ENCODE measurements at regions not wholly inside any gene's neighbourhood (a gene's known extent, or its start where the extent isn't known, plus 50 kb on each side); places are given as distances from the start of the nearest gene placed in this dataset.
A peak's percentile ranks its signal among the peaks of the same experiment; 100 is the strongest.

DNA sequence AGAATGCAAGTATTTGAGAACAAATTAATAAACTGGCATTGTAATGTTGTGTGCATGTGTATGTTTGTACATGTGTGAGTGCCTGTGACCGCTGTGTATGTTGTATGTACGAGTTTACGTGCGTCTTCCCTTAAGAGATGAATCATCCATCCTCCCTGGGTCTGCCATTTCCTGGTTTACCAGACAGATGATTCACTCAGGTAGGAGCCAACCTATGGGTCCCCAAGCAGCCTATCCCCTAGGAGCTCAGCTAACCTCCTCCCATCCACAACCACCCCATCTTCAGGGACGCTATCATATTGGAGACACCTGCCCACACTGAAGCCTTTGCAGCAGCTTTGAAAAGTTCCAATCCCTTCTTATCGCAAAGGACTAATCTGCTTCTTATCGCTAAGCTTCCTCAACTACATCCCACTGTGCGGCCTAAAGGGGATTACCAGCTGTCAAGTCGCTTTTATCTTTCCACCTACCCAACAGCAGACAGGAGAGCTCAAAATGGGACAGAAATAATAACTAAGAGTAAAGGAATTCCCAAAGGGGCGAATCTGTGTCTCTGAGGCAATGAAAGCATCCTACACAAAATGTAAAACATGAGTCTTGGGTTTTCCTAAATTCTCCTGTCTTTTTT lies 81.5 kb upstream of the TMCC3 start:
- no peaks in the 10 kb centered on the region for H3K27me3 ChIP-seq (ENCODE audit: low read length)
- H3K9ac ChIP-seq (ENCODE audit: low read length) = no peak overlapping the region
- H2AFZ ChIP-seq (ENCODE audit: low read length) = no peak overlapping the region
- no peaks in the 10 kb centered on the region for H3K36me3 ChIP-seq (ENCODE audit: insufficient read depth, low read length)
- peaks cover 7% of the 10 kb centered on the region; the same call in 1 of the 2 replicates for H3K4me1 ChIP-seq (ENCODE audit: low read length)
- H3K79me2 ChIP-seq (ENCODE audit: low read length) = no peaks in the 10 kb centered on the region
- H3K4me3 ChIP-seq (ENCODE audit: low read length) = no peak overlapping the region
- H3K4me2 ChIP-seq (ENCODE audit: low read depth, low read length, poor library complexity, severe bottlenecking) = no peak overlapping the region
- no peaks in the 10 kb centered on the region for H3K9me2 ChIP-seq (replicated peaks; ENCODE audit: insufficient read depth, low read length)
- no peaks in the 10 kb centered on the region for H4K20me1 ChIP-seq (ENCODE audit: insufficient read depth, low read depth, low read length)
- H3K27ac ChIP-seq (ENCODE audit: low read length) = no peak overlapping the region
- H3K9me3 ChIP-seq (ENCODE audit: low read length) = no peaks in the 10 kb centered on the region
- no peak for DNase-seq

DNA sequence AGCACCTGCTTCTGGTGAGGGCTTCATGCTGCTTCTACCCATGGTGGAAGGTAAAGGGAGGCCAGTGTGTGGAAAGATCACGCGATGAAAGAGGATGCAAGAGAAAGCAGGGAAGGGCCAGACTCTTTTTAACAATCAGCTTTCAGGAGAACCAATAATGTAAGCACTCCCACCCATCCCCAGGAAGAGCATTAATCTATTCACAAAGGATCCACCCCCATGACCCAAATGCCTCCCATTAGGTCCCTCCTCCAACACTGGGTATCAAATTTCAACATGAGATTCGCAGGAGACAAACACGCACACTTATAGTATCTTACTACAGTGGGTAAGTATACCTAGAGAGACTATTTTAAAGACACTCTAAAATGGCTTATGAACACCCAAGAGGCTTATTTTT lies 80.5 kb upstream of the TMCC3 start:
- H3K27ac ChIP-seq (ENCODE audit: low read length) = no peak overlapping the region
- H3K36me3 ChIP-seq (ENCODE audit: insufficient read depth, low read length) = no peaks in the 10 kb centered on the region
- no peaks in the 10 kb centered on the region for H3K9me2 ChIP-seq (replicated peaks; ENCODE audit: insufficient read depth, low read length)
- H4K20me1 ChIP-seq (ENCODE audit: insufficient read depth, low read depth, low read length) = no peaks in the 10 kb centered on the region
- no peak overlapping the region for H3K4me2 ChIP-seq (ENCODE audit: low read depth, low read length, poor library complexity, severe bottlenecking)
- no peak overlapping the region for H2AFZ ChIP-seq (ENCODE audit: low read length)
- no peak for DNase-seq
- H3K4me1 ChIP-seq (ENCODE audit: low read length) = peaks cover 7% of the 10 kb centered on the region; the same call in 1 of the 2 replicates
- no peak overlapping the region for H3K4me3 ChIP-seq (ENCODE audit: low read length)
- H3K9ac ChIP-seq (ENCODE audit: low read length) = no peak overlapping the region
- no peaks in the 10 kb centered on the region for H3K79me2 ChIP-seq (ENCODE audit: low read length)
- no peaks in the 10 kb centered on the region for H3K27me3 ChIP-seq (ENCODE audit: low read length)
- H3K9me3 ChIP-seq (ENCODE audit: low read length) = no peaks in the 10 kb centered on the region

DNA sequence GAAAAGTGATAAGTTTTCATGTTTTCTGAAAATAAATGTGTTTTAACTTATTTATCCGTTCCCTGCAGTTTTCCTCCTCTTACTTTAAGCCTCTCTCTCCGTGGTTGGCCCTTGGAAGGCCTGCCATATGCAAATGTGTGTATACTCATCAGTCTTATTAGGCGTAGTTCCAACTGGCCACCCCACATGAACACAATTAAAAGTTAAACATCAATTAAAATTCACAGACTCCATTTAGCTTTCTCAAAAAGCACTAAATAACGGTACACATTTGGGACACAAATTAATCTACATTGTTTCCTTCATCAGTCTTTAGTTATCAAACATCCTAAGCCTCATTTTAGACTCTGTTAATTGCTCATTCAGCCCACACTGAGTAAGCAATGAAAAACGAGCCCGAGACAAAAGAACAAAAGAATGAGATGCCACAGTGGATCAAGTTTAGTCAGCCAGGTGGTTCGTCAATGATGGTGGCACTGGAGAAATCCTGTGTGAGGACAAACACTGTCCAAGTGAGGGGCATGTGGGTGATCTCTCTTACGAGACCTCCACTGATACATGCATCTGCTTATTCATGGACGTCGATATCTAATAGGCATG lies 76.0 kb upstream of the TMCC3 start:
- Histone ChIP-seq H4K20me1 (ENCODE audit: insufficient read depth, low read depth, low read length) (no peaks in the 10 kb centered on the region), H3K9ac (ENCODE audit: low read length) (no peak overlapping the region), H3K4me3 (ENCODE audit: low read length) (no peak overlapping the region), H2AFZ (ENCODE audit: low read length) (no peak overlapping the region), H3K9me2 (replicated peaks; ENCODE audit: insufficient read depth, low read length) (no peaks in the 10 kb centered on the region), H3K27ac (ENCODE audit: low read length) (no peak overlapping the region), H3K36me3 (ENCODE audit: insufficient read depth, low read length) (no peaks in the 10 kb centered on the region), H3K27me3 (ENCODE audit: low read length) (no peaks in the 10 kb centered on the region), H3K4me1 (ENCODE audit: low read length) (peaks cover 26% of the 10 kb centered on the region), H3K9me3 (ENCODE audit: low read length) (no peaks in the 10 kb centered on the region), H3K79me2 (ENCODE audit: low read length) (no peaks in the 10 kb centered on the region), H3K4me2 (ENCODE audit: low read depth, low read length, poor library complexity, severe bottlenecking) (no peak overlapping the region)
- no peak for DNase-seq

DNA sequence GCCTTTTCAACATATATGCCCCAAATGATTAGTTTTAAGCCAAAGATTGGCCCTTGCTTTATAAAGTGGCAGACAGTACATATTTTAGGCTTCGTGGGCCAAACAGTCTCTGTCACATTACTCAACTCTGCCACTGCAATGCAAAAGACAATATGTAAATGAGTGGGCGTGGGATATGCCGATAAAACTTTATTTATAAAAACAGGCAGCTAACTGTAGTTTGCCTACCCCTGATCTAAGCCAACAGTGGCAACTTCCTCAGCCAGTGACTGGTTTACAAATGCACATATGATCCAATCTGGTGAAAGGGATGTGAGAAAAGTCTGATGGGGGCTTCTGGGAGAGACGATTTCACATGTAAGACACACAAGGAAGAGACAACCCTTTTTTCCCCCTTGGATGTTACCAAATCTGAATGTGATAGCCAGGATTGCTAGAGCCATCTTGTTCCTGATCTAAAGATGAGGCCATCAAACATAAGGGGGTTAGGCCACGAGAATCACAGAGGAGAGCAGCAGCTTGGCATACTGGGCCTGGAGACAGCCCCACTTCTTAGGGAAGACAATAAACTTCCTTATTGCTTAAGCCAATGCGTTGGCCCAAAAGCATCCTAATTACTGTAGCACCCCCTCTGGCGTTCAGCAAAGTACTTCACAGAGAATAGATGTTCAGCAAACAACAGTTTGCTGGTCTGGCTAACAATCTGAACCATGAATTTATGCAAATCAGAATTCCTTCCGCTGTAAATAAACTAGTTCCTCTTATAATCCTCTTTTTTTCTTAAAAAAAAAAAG lies 75.2 kb upstream of the TMCC3 start:
- no peaks in the 10 kb centered on the region for H3K9me2 ChIP-seq (replicated peaks; ENCODE audit: insufficient read depth, low read length)
- no peak overlapping the region for H3K9ac ChIP-seq (ENCODE audit: low read length)
- H3K36me3 ChIP-seq (ENCODE audit: insufficient read depth, low read length) = no peaks in the 10 kb centered on the region
- no peaks in the 10 kb centered on the region for H3K27me3 ChIP-seq (ENCODE audit: low read length)
- DNase-seq = peak; percentile 75
- peak overlapping the region; percentile 33; the same call in 1 of the 2 replicates for H2AFZ ChIP-seq (ENCODE audit: low read length)
- no peaks in the 10 kb centered on the region for H3K9me3 ChIP-seq (ENCODE audit: low read length)
- no peaks in the 10 kb centered on the region for H3K79me2 ChIP-seq (ENCODE audit: low read length)
- peak overlapping the region; percentile 14 for H3K4me2 ChIP-seq (ENCODE audit: low read depth, low read length, poor library complexity, severe bottlenecking)
- peaks cover 34% of the 10 kb centered on the region for H3K4me1 ChIP-seq (ENCODE audit: low read length)
- H3K27ac ChIP-seq (ENCODE audit: low read length) = no peak overlapping the region
- no peaks in the 10 kb centered on the region for H4K20me1 ChIP-seq (ENCODE audit: insufficient read depth, low read depth, low read length)
- H3K4me3 ChIP-seq (ENCODE audit: low read length) = no peak overlapping the region

DNA sequence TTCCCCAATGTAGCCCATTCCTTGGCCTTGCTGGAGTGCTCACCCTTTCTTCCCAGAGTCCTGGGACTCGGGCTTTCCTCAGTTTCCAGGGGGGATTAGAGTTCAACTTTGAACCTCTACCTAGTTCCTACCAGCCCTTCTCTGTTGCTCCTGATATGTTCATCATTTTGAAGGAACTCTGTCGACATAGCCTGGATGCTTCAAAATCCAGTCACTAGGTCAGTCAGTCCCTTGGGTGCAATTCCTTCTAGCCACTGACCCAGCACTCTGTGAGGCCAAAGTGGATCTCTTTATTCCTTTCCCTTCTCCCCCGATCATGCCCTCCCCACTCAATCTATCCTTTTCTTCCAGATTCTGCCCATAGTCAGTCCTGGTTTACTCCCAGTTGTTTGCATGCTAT lies 72.3 kb upstream of the TMCC3 start:
- H2AFZ ChIP-seq (ENCODE audit: low read length) = no peak overlapping the region
- no peak for DNase-seq
- no peaks in the 10 kb centered on the region for H3K36me3 ChIP-seq (ENCODE audit: insufficient read depth, low read length)
- no peak overlapping the region for H3K4me2 ChIP-seq (ENCODE audit: low read depth, low read length, poor library complexity, severe bottlenecking)
- H3K9me2 ChIP-seq (replicated peaks; ENCODE audit: insufficient read depth, low read length) = no peaks in the 10 kb centered on the region
- no peak overlapping the region for H3K9ac ChIP-seq (ENCODE audit: low read length)
- H4K20me1 ChIP-seq (ENCODE audit: insufficient read depth, low read depth, low read length) = no peaks in the 10 kb centered on the region
- H3K27ac ChIP-seq (ENCODE audit: low read length) = no peak overlapping the region
- H3K27me3 ChIP-seq (ENCODE audit: low read length) = no peaks in the 10 kb centered on the region
- no peak overlapping the region for H3K4me3 ChIP-seq (ENCODE audit: low read length)
- H3K9me3 ChIP-seq (ENCODE audit: low read length) = no peaks in the 10 kb centered on the region
- no peaks in the 10 kb centered on the region for H3K79me2 ChIP-seq (ENCODE audit: low read length)
- peaks cover 32% of the 10 kb centered on the region for H3K4me1 ChIP-seq (ENCODE audit: low read length)

DNA sequence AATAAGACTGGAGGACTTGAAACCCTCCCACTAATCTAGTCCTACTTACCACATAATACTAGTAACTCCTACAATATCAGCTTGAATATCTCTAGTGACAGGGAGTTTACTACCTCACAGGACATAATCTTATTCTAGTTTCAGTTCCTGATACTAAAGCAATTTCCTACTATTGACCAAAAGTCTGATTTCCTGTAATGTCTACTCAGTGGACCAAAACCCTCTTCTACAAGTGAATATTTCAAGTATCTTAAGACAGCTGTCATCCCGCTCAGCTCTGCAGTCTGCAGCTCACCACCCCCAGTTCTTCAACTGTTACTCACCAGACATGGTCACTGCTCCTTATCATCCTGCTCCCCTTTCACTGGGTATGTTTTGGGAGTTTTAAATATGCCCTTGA lies 70.8 kb upstream of the TMCC3 start:
- no peak overlapping the region for H3K9ac ChIP-seq (ENCODE audit: low read length)
- no peaks in the 10 kb centered on the region for H4K20me1 ChIP-seq (ENCODE audit: insufficient read depth, low read depth, low read length)
- H2AFZ ChIP-seq (ENCODE audit: low read length) = no peak overlapping the region
- peaks cover 32% of the 10 kb centered on the region for H3K4me1 ChIP-seq (ENCODE audit: low read length)
- H3K9me3 ChIP-seq (ENCODE audit: low read length) = no peaks in the 10 kb centered on the region
- no peaks in the 10 kb centered on the region for H3K9me2 ChIP-seq (replicated peaks; ENCODE audit: insufficient read depth, low read length)
- no peaks in the 10 kb centered on the region for H3K27me3 ChIP-seq (ENCODE audit: low read length)
- peak overlapping the region; percentile 25; the same call in 1 of the 2 replicates for H3K27ac ChIP-seq (ENCODE audit: low read length)
- no peaks in the 10 kb centered on the region for H3K36me3 ChIP-seq (ENCODE audit: insufficient read depth, low read length)
- H3K4me3 ChIP-seq (ENCODE audit: low read length) = no peak overlapping the region
- H3K79me2 ChIP-seq (ENCODE audit: low read length) = no peaks in the 10 kb centered on the region
- peak; percentile 79 for DNase-seq
- peak overlapping the region; percentile 10 for H3K4me2 ChIP-seq (ENCODE audit: low read depth, low read length, poor library complexity, severe bottlenecking)

DNA sequence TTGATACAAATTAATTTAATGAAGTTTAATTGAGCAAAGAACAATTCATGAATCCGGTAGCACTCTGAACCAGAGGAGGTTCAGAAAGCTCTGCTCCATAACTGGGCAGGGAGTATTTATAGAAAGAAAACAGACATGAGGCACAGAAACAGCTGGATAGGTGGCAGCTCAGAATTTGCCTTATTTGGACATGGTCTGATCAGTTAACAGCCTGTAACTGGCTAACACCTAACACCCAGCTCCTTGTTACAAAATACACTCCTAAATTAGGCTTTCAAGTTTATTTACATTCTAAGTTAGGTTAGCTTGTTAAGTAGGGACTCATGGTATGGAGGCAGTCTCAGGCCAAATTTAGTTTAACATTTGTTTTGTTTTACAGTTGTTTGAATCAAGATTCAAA lies 67.8 kb upstream of the TMCC3 start:
- Histone ChIP-seq H3K27ac (ENCODE audit: low read length) (no peak overlapping the region), H3K9me2 (replicated peaks; ENCODE audit: insufficient read depth, low read length) (no peaks in the 10 kb centered on the region), H3K9me3 (ENCODE audit: low read length) (no peaks in the 10 kb centered on the region), H3K4me3 (ENCODE audit: low read length) (no peak overlapping the region), H3K4me1 (ENCODE audit: low read length) (peaks cover 20% of the 10 kb centered on the region), H3K27me3 (ENCODE audit: low read length) (no peaks in the 10 kb centered on the region), H3K9ac (ENCODE audit: low read length) (no peak overlapping the region), H3K4me2 (ENCODE audit: low read depth, low read length, poor library complexity, severe bottlenecking) (no peak overlapping the region), H2AFZ (ENCODE audit: low read length) (no peak overlapping the region), H3K36me3 (ENCODE audit: insufficient read depth, low read length) (no peaks in the 10 kb centered on the region), H3K79me2 (ENCODE audit: low read length) (no peaks in the 10 kb centered on the region), H4K20me1 (ENCODE audit: insufficient read depth, low read depth, low read length) (no peaks in the 10 kb centered on the region)
- DNase-seq = no peak

DNA sequence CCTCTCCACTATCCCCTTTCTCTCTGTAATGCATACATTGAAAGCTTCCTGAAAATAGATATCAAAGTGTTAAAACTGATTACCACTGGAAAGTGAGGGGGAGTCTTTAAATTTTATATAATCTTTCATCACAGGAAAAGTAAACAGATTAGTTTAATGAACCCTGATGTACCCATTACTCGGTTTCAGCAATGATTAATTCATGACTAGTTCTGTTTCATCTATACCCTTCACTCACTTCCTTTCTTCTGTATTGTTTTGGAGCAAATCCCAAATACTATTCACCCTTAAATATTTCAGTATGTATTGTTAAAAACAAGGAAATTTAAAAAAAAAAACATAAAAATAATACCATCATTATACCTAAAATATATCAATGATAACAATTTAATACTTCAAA lies 67.3 kb upstream of the TMCC3 start:
- H3K9me2 ChIP-seq (replicated peaks; ENCODE audit: insufficient read depth, low read length) = no peaks in the 10 kb centered on the region
- H3K9ac ChIP-seq (ENCODE audit: low read length) = no peak overlapping the region
- H2AFZ ChIP-seq (ENCODE audit: low read length) = no peak overlapping the region
- no peaks in the 10 kb centered on the region for H3K36me3 ChIP-seq (ENCODE audit: insufficient read depth, low read length)
- no peak overlapping the region for H3K4me3 ChIP-seq (ENCODE audit: low read length)
- DNase-seq = no peak
- no peaks in the 10 kb centered on the region for H3K27me3 ChIP-seq (ENCODE audit: low read length)
- no peaks in the 10 kb centered on the region for H3K9me3 ChIP-seq (ENCODE audit: low read length)
- no peak overlapping the region for H3K27ac ChIP-seq (ENCODE audit: low read length)
- no peaks in the 10 kb centered on the region for H4K20me1 ChIP-seq (ENCODE audit: insufficient read depth, low read depth, low read length)
- no peak overlapping the region for H3K4me2 ChIP-seq (ENCODE audit: low read depth, low read length, poor library complexity, severe bottlenecking)
- H3K79me2 ChIP-seq (ENCODE audit: low read length) = no peaks in the 10 kb centered on the region
- peaks cover 20% of the 10 kb centered on the region for H3K4me1 ChIP-seq (ENCODE audit: low read length)
